Neural cell (in vitro differentiated cells): ENCODE measurements at regions not wholly inside any gene's neighbourhood (a gene's known extent, or its start where the extent isn't known, plus 50 kb on each side); places are given as distances from the start of the nearest gene placed in this dataset.

Experiments
- H2AFZ ChIP-seq: fragments of 200-600, 300-800 bp; sonication (generic), shearing (Covaris generic); 2 replicates; pipeline ENCODE4 v1.6.0; 2014; ENCODE audit warnings: low read depth, mild to moderate bottlenecking, antibody characterized with exemption, low read length, moderate library complexity
- H3F3A ChIP-seq: fragments of 200-600 bp; shearing (Covaris generic); 2 replicates; pipeline ENCODE4 v1.6.1; 2016; ENCODE audit warnings: mild to moderate bottlenecking, moderate library complexity, mixed read lengths, antibody characterized with exemption, low read length; ENCODE audit not compliant: insufficient read depth, poor library complexity, severe bottlenecking
- H3K27ac ChIP-seq: fragments of 200-600, 300-800 bp; sonication (generic), shearing (Covaris generic); 2 replicates; pipeline ENCODE4 v1.5.1; 2014; ENCODE audit warnings: mild to moderate bottlenecking, low read length, moderate library complexity
- H3K27me3 ChIP-seq: fragments of 300-800, 200-600 bp; sonication (generic), shearing (Covaris generic); 2 replicates; pipeline ENCODE4 v1.6.0; 2014; ENCODE audit warnings: mild to moderate bottlenecking, low read depth, low read length, moderate library complexity; ENCODE audit not compliant: insufficient read depth
- H3K36me3 ChIP-seq: fragments of 300-800, 200-600 bp; sonication (generic), shearing (Covaris generic); 2 replicates; pipeline ENCODE4 v1.5.1; 2014; ENCODE audit warnings: mild to moderate bottlenecking, antibody characterized with exemption, low read length, moderate library complexity; ENCODE audit not compliant: insufficient read depth
- H3K4me2 ChIP-seq: fragments of 300-800, 200-600 bp; sonication (generic), shearing (Covaris generic); 2 replicates; pipeline ENCODE4 v1.6.0; 2014; ENCODE audit warnings: mild to moderate bottlenecking, low read length
- H3K4me3 ChIP-seq: fragments of 300-800, 200-600 bp; sonication (generic), shearing (Covaris generic); 2 replicates; pipeline ENCODE4 v1.5.1; 2014; ENCODE audit warnings: mild to moderate bottlenecking, low read length, moderate library complexity
- H3K79me2 ChIP-seq: fragments of 200-600 bp; shearing (Covaris generic); replicated peaks from 2 replicates; pipeline ENCODE4 v1.6.0; 2014; ENCODE audit warnings: mild to moderate bottlenecking, low read length, moderate library complexity; ENCODE audit not compliant: insufficient read depth
- H3K9ac ChIP-seq: fragments of 300-800, 200-600 bp; sonication (generic), shearing (Covaris generic); 2 replicates; pipeline ENCODE4 v1.6.1; 2016; ENCODE audit warnings: mild to moderate bottlenecking, low read length, mixed read lengths
- H3K9me2 ChIP-seq: fragments of 200-600 bp; shearing (Covaris generic); 2 replicates; pipeline ENCODE4 v1.6.1; 2016; ENCODE audit warnings: mild to moderate bottlenecking, low read length, mixed read lengths; ENCODE audit not compliant: insufficient read depth
- H3K9me3 ChIP-seq: fragments of 200-600, 300-800 bp; sonication (generic), shearing (Covaris generic); 2 replicates; pipeline ENCODE4 v1.6.1; 2016; ENCODE audit warnings: mild to moderate bottlenecking, mixed run types, low read length, moderate library complexity, mixed read lengths
- H4K20me1 ChIP-seq: fragments of 200-600 bp; shearing (Covaris generic); 2 replicates; pipeline ENCODE4 v1.6.1; 2016; ENCODE audit warnings: mild to moderate bottlenecking, mixed run types; ENCODE audit not compliant: insufficient read depth
- EP300 ChIP-seq: fragments of 450-650 bp; conservative IDR thresholded peaks from 2 replicates; pipeline ENCODE4 v1.6.1; 2014; ENCODE audit warnings: antibody characterized with exemption, mild to moderate bottlenecking, moderate library complexity; ENCODE audit not compliant: poor library complexity, severe bottlenecking
- EZH2 ChIP-seq: fragments of 200-600, 300-800 bp; shearing (Covaris generic), sonication (generic); IDR thresholded peaks from 2 replicates; pipeline ENCODE4 v1.6.1; 2014; ENCODE audit warnings: antibody characterized with exemption, low read length, borderline replicate concordance, mild to moderate bottlenecking; ENCODE audit not compliant: insufficient read depth, poor library complexity, severe bottlenecking
- MXI1 ChIP-seq: fragments of 450-650 bp; conservative IDR thresholded peaks from 2 replicates; pipeline ENCODE4 v1.6.1; 2014; ENCODE audit warnings: antibody characterized with exemption, mild to moderate bottlenecking; ENCODE audit not compliant: poor library complexity, severe bottlenecking
- POLR2AphosphoS5 ChIP-seq: IDR thresholded peaks from 2 replicates; pipeline ENCODE4 v1.6.1; 2012
- RAD21 ChIP-seq: fragments of 450-650 bp; conservative IDR thresholded peaks from 2 replicates; pipeline ENCODE4 v1.6.1; 2014; ENCODE audit warnings: antibody characterized with exemption, mild to moderate bottlenecking, moderate library complexity
- REST ChIP-seq: IDR thresholded peaks from 2 replicates; pipeline ENCODE4 v1.6.1; 2012; ENCODE audit warnings: borderline replicate concordance
- SMC3 ChIP-seq: fragments of 450-650 bp; conservative IDR thresholded peaks from 2 replicates; pipeline ENCODE4 v1.6.1; 2014; ENCODE audit warnings: antibody characterized with exemption, mild to moderate bottlenecking, moderate library complexity; ENCODE audit not compliant: poor library complexity
- TAF1 ChIP-seq: IDR thresholded peaks from 2 replicates; pipeline ENCODE4 v1.6.1; 2012; ENCODE audit warnings: low read depth
- TF ChIP-seq, protein P1 (sequence below): fragments of 450-650 bp; IDR thresholded peaks from 2 replicates; pipeline ENCODE4 v1.5.1; 2014; ENCODE audit warnings: antibody characterized with exemption, mild to moderate bottlenecking, moderate library complexity; ENCODE audit not compliant: poor library complexity, severe bottlenecking

DNA sequence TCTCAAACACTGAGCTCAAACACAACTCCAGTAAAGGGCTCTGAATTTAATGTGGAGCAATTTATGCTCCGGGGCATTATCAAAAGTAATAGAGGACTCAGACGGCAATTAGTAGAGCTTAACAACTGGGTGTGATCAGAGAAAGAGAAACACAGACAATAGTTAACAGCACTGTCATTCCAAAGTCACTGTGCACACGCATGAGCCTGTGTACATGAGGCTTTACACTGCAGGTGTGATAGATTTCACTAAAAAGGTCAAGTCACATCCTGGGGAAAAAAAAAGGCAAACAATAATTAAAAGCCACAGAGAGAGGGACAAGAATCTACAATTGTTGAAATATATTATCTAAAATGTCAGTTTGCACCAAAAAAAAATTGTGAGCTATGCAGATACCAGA lies 956.5 kb downstream of the CDH18 start:
- H3K79me2 ChIP-seq: no peaks in the 10 kb centered on the region
- no peaks in the 10 kb centered on the region for H3K9me2 ChIP-seq
- H3K27ac ChIP-seq: no peak overlapping the region
- TF ChIP-seq EP300: no peak
- TF ChIP-seq, protein P1, sequence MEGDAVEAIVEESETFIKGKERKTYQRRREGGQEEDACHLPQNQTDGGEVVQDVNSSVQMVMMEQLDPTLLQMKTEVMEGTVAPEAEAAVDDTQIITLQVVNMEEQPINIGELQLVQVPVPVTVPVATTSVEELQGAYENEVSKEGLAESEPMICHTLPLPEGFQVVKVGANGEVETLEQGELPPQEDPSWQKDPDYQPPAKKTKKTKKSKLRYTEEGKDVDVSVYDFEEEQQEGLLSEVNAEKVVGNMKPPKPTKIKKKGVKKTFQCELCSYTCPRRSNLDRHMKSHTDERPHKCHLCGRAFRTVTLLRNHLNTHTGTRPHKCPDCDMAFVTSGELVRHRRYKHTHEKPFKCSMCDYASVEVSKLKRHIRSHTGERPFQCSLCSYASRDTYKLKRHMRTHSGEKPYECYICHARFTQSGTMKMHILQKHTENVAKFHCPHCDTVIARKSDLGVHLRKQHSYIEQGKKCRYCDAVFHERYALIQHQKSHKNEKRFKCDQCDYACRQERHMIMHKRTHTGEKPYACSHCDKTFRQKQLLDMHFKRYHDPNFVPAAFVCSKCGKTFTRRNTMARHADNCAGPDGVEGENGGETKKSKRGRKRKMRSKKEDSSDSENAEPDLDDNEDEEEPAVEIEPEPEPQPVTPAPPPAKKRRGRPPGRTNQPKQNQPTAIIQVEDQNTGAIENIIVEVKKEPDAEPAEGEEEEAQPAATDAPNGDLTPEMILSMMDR: no peak
- no peak for TF ChIP-seq RAD21
- no peak for TF ChIP-seq POLR2AphosphoS5
- TF ChIP-seq REST: no peak
- no peak for TF ChIP-seq SMC3
- no peak for TF ChIP-seq EZH2
- no peak for TF ChIP-seq MXI1
- TF ChIP-seq TAF1: no peak
- H3K9ac ChIP-seq: no peak overlapping the region
- H3K4me2 ChIP-seq: no peak overlapping the region
- no peaks in the 10 kb centered on the region for H3K9me3 ChIP-seq
- no peaks in the 10 kb centered on the region for H4K20me1 ChIP-seq
- H3F3A ChIP-seq: no peaks in the 10 kb centered on the region
- no peaks in the 10 kb centered on the region for H3K36me3 ChIP-seq
- no peak overlapping the region for H3K4me3 ChIP-seq
- H2AFZ ChIP-seq: no peak overlapping the region
- H3K27me3 ChIP-seq: no peaks in the 10 kb centered on the region

- no peak overlapping the region for H3K4me2 ChIP-seq
Observed at GRCh38 chr5:19035816-19036215, 952.2 kb downstream of the CDH18 start.

More at GRCh38 chr5:19035816-19036215, 952.2 kb downstream of the CDH18 start:
- H3K27ac ChIP-seq: no peak overlapping the region
- H3K9me2 ChIP-seq: no peaks in the 10 kb centered on the region
- H3K9me3 ChIP-seq: no peaks in the 10 kb centered on the region
- no peaks in the 10 kb centered on the region for H3K79me2 ChIP-seq
- H3K4me3 ChIP-seq: no peak overlapping the region
- TF ChIP-seq EP300: no peak
- TF ChIP-seq POLR2AphosphoS5: no peak
- no peak for TF ChIP-seq RAD21
- TF ChIP-seq SMC3: no peak
- TF ChIP-seq, protein P1: no peak
- H2AFZ ChIP-seq: no peak overlapping the region
- no peak overlapping the region for H3K9ac ChIP-seq
- H3F3A ChIP-seq: no peaks in the 10 kb centered on the region
- no peaks in the 10 kb centered on the region for H4K20me1 ChIP-seq
- H3K36me3 ChIP-seq: no peaks in the 10 kb centered on the region
- no peaks in the 10 kb centered on the region for H3K27me3 ChIP-seq
